CD4-positive, CD25-positive, alpha-beta regulatory T cell (primary cell): ENCODE measurements at regions not wholly inside any gene's neighbourhood (a gene's known extent, or its start where the extent isn't known, plus 50 kb on each side); places are given as distances from the start of the nearest gene placed in this dataset.

Experiments used
- ATAC-seq, 2 donors: fragments of 150-1000 bp; cut with Tn5 transposase; one replicate each; pipeline ENCODE4 v1.10.0; 2021; ENCODE audit warnings: low read depth in 2 of 2, moderate number of reproducible peaks in 2 of 2, moderate library complexity in 1 of 2
- DNase-seq, 3 donors: peaks; one replicate each; pipeline versions ENCODE4 v3.0.0 to v3.0.0-alpha.2; 2012 to 2022; ENCODE audit warnings: mixed read lengths in 1 of 3
- H3K27ac ChIP-seq: one replicate; pipeline ENCODE4 v1.7.0; 2013; ENCODE audit warnings: mild to moderate bottlenecking, low read length; ENCODE audit not compliant: insufficient read depth, poor library complexity, severe bottlenecking
- H3K27me3 ChIP-seq: one replicate; pipeline ENCODE4 v1.7.0; 2013; ENCODE audit warnings: low read length; ENCODE audit not compliant: control insufficient read depth, insufficient read depth
- H3K36me3 ChIP-seq: one replicate; pipeline ENCODE4 v1.7.0; 2013; ENCODE audit warnings: mild to moderate bottlenecking, low read length, moderate library complexity; ENCODE audit not compliant: control insufficient read depth, insufficient read depth
- H3K4me1 ChIP-seq: 2 replicates; pipeline ENCODE4 v1.7.0; 2013; ENCODE audit warnings: mild to moderate bottlenecking, low read length; ENCODE audit not compliant: insufficient read depth, control insufficient read depth, poor library complexity, severe bottlenecking
- H3K4me3 ChIP-seq: one replicate; pipeline ENCODE4 v1.7.0; 2013; ENCODE audit warnings: low read depth, mild to moderate bottlenecking, low read length, moderate library complexity
- H3K9me3 ChIP-seq, 2 experiments: 1 replicate in 1 of 2; 2 replicates in 1 of 2; pipeline ENCODE4 v1.7.0; 2013; ENCODE audit warnings: low read length in 2 of 2, mild to moderate bottlenecking in 1 of 2, moderate library complexity in 1 of 2; ENCODE audit not compliant: control insufficient read depth in 2 of 2
- H3K27ac Mint-ChIP-seq, 3 donors: one replicate each; pipeline ENCODE4 v1.8.0; 2020 to 2022; ENCODE audit warnings: mild to moderate bottlenecking in 3 of 3, mixed read lengths in 3 of 3, moderate library complexity in 2 of 3
- H3K27me3 Mint-ChIP-seq: one replicate; pipeline ENCODE4 v1.8.0; 2022; ENCODE audit warnings: mild to moderate bottlenecking, mixed read lengths
- H3K36me3 Mint-ChIP-seq: one replicate; pipeline ENCODE4 v1.8.0; 2020; ENCODE audit warnings: mixed read lengths
- H3K4me1 Mint-ChIP-seq, 4 donors: one replicate each; pipeline ENCODE4 v1.8.0; 2020 to 2022; ENCODE audit warnings: mixed read lengths in 4 of 4, mild to moderate bottlenecking in 1 of 4
- H3K4me3 Mint-ChIP-seq, 4 donors: one replicate each; pipeline ENCODE4 v1.8.0; 2020 to 2022; ENCODE audit warnings: mild to moderate bottlenecking in 4 of 4, mixed read lengths in 4 of 4, moderate library complexity in 3 of 4
- H3K9me3 Mint-ChIP-seq, 7 donors: one replicate each; pipeline ENCODE4 v1.8.0; 2020 to 2022; ENCODE audit warnings: mixed read lengths in 7 of 7, mild to moderate bottlenecking in 3 of 7, moderate library complexity in 2 of 7

DNA sequence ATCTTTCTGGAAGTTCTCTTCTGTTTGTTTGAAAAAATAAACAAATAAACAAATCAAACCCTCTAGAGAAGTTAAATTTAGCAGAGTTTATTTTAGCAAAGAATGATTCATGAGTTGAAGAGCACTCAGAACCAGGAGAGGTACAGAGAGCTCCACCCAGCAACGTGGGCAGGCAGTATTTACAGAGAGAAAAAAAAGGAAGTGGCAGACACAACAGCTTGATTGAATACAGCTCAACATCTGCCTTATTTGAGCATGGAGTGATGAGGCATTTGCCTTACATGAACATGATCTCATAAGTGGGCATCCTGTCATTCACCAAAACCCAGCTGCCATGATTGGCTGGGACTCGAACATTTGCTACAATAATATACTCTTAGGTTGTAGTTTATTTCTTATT lies 381.6 kb upstream of the ADAMTS16 start:
- no peak overlapping the region for H3K27ac ChIP-seq
- H3K4me3 Mint-ChIP-seq = no peak overlapping the region
- H3K9me3 ChIP-seq = peaks cover 0 to 4% of the 10 kb centered on the region in 2 experiments
- H3K9me3 Mint-ChIP-seq = peaks cover 0 to 10% (median 7%) of the 10 kb centered on the region in 7 donors
- H3K27me3 Mint-ChIP-seq = no peaks in the 10 kb centered on the region
- H3K4me1 ChIP-seq = no peaks in the 10 kb centered on the region
- H3K27me3 ChIP-seq = no peaks in the 10 kb centered on the region
- no peak for ATAC-seq
- H3K36me3 ChIP-seq = no peaks in the 10 kb centered on the region
- no peaks in the 10 kb centered on the region for H3K4me1 Mint-ChIP-seq
- no peaks in the 10 kb centered on the region for H3K36me3 Mint-ChIP-seq
- DNase-seq = no peak
- no peak overlapping the region for H3K27ac Mint-ChIP-seq
- H3K4me3 ChIP-seq = no peak overlapping the region

DNA sequence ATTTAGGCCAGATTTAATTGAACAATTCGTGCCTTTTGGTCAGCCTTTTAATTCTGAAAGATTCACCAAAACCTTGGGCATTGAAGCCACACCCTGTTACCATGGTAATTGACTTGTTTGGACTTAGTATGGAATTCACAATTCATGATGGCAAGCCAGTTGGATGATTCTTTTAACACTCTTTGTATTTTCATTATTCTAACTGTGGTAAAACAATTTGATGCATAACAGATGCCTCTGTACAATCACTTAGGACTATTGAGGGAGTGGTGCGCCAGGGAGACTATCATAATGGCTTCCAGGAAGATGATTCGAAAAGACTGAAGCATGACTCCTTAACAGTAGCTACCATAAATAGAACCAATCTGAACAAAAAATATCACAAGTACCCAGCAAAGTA lies 381.1 kb upstream of the ADAMTS16 start:
- no peaks in the 10 kb centered on the region for H3K27me3 Mint-ChIP-seq
- Histone ChIP-seq H3K27me3 (no peaks in the 10 kb centered on the region), H3K4me3 (no peak overlapping the region), H3K36me3 (no peaks in the 10 kb centered on the region), H3K4me1 (no peaks in the 10 kb centered on the region), H3K9me3 (peaks cover 0 to 4% of the 10 kb centered on the region in 2 experiments), H3K27ac (no peak overlapping the region)
- peaks cover 0 to 10% (median 7%) of the 10 kb centered on the region in 7 donors for H3K9me3 Mint-ChIP-seq
- no peaks in the 10 kb centered on the region for H3K36me3 Mint-ChIP-seq
- no peak overlapping the region for H3K4me3 Mint-ChIP-seq
- ATAC-seq (no peak), DNase-seq (no peak)
- no peaks in the 10 kb centered on the region for H3K4me1 Mint-ChIP-seq
- H3K27ac Mint-ChIP-seq = no peak overlapping the region

DNA sequence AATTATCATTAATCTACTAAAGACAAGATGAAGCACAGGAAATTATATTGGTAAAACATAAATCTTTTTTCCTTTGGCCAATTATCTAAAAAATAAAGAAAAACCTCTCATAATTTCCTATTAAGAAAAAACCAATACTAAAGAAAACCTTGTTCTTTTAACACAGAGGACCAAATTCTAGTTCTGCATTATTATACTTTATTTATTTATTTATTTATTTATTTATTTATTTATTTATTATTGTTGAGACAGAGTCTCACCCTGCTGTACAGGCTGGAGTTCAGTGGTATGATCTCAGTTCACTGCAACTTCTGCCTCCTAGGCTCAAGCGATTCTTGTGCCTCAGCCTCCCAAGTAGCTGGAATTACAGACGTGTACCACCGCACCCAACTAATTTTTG lies 377.8 kb upstream of the ADAMTS16 start:
- H3K9me3 ChIP-seq = peaks cover 0 to 10% of the 10 kb centered on the region in 2 experiments
- H3K4me1 ChIP-seq = no peaks in the 10 kb centered on the region
- no peaks in the 10 kb centered on the region for H3K36me3 Mint-ChIP-seq
- H3K4me3 Mint-ChIP-seq = no peak overlapping the region
- no peaks in the 10 kb centered on the region for H3K27me3 Mint-ChIP-seq
- no peaks in the 10 kb centered on the region for H3K4me1 Mint-ChIP-seq
- H3K9me3 Mint-ChIP-seq = peaks cover 2 to 15% (median 8%) of the 10 kb centered on the region in 7 donors
- H3K36me3 ChIP-seq = no peaks in the 10 kb centered on the region
- ATAC-seq = no peak
- H3K4me3 ChIP-seq = no peak overlapping the region
- H3K27me3 ChIP-seq = no peaks in the 10 kb centered on the region
- H3K27ac ChIP-seq = no peak overlapping the region
- no peak overlapping the region for H3K27ac Mint-ChIP-seq
- no peak for DNase-seq

DNA sequence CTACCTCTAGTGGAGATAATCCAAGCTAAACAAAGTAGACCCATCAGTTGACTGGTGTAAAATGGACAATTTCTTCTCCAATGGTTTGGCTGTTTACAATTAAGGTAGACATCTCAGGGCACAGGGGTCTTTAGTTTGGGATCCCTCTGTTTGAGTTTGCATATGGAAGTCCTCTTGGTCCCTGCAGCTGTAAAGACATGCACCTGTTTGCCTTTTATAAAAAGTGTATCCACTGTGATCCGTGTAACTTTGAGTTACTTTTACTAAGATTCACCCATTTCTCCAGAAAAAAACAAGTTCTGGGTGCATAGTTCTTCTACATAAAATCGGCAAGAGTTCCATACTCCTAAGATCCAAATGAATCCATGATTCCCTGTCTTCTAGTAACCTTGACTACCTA lies 374.7 kb upstream of the ADAMTS16 start:
- Histone ChIP-seq H3K27ac (no peak overlapping the region), H3K4me1 (no peaks in the 10 kb centered on the region), H3K36me3 (no peaks in the 10 kb centered on the region), H3K4me3 (no peak overlapping the region), H3K27me3 (no peaks in the 10 kb centered on the region), H3K9me3 (peaks cover 3 to 12% of the 10 kb centered on the region in 2 experiments)
- no peak overlapping the region for H3K27ac Mint-ChIP-seq
- H3K36me3 Mint-ChIP-seq = no peaks in the 10 kb centered on the region
- H3K9me3 Mint-ChIP-seq = peaks cover 2 to 26% (median 12%) of the 10 kb centered on the region in 7 donors
- ATAC-seq (no peak), DNase-seq (no peak)
- no peaks in the 10 kb centered on the region for H3K27me3 Mint-ChIP-seq
- no peaks in the 10 kb centered on the region for H3K4me1 Mint-ChIP-seq
- H3K4me3 Mint-ChIP-seq = no peak overlapping the region

DNA sequence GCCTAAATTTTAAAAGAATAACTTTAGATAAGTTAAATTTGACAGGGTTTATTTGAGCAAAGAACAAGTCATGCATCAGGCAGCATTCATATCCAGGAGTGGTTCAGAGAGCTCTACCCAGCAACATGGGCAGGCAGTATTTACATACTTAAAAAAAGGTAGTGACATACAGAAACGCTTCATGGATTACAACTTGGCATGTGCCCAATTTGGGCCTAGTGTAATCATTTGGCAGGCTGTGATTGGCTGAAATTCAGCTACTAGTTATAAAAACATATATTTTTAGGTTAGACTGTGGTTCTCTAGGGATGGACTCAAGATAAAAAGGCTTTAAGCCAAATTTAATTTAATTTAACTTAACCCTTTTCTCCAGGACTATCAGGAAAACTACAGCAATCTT lies 374.0 kb upstream of the ADAMTS16 start:
- no peak for DNase-seq
- Histone ChIP-seq H3K9me3 (peaks cover 3 to 12% of the 10 kb centered on the region in 2 experiments), H3K4me1 (no peaks in the 10 kb centered on the region), H3K4me3 (no peak overlapping the region), H3K27ac (no peak overlapping the region), H3K27me3 (no peaks in the 10 kb centered on the region), H3K36me3 (no peaks in the 10 kb centered on the region)
- H3K4me3 Mint-ChIP-seq = no peak overlapping the region
- ATAC-seq = no peak
- H3K4me1 Mint-ChIP-seq = no peaks in the 10 kb centered on the region
- no peak overlapping the region for H3K27ac Mint-ChIP-seq
- no peaks in the 10 kb centered on the region for H3K27me3 Mint-ChIP-seq
- peaks cover 2 to 26% (median 11%) of the 10 kb centered on the region in 7 donors for H3K9me3 Mint-ChIP-seq
- no peaks in the 10 kb centered on the region for H3K36me3 Mint-ChIP-seq

DNA sequence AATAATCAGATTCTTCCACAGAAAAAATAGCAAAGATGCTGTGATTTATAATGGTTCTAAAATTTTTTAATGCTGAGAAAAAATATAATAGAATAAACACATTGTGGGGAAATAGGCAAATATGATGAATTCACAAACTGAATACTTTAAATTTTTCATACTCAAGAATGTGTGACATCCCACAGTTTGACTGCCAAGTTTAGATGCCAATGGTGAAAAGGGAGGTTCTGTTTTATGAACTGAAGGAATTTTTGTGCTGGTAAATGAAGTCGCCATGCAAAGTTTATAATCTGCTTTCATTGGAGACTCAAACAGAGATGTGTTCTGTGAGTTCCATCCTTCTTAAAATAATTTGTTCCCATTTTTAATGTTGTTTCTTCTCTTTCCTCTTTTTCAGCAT lies 367.5 kb upstream of the ADAMTS16 start:
- Histone ChIP-seq H3K4me1 (no peaks in the 10 kb centered on the region), H3K4me3 (no peak overlapping the region), H3K27ac (no peak overlapping the region), H3K9me3 (peaks cover 3 to 7% of the 10 kb centered on the region in 2 experiments), H3K27me3 (no peaks in the 10 kb centered on the region), H3K36me3 (no peaks in the 10 kb centered on the region)
- Mint-ChIP-seq H3K9me3 (peaks cover 4 to 26% (median 8%) of the 10 kb centered on the region in 7 donors), H3K27ac (no peak overlapping the region), H3K4me3 (no peak overlapping the region), H3K36me3 (peaks cover 4% of the 10 kb centered on the region), H3K4me1 (no peaks in the 10 kb centered on the region), H3K27me3 (no peaks in the 10 kb centered on the region)
- no peak for DNase-seq
- no peak for ATAC-seq

DNA sequence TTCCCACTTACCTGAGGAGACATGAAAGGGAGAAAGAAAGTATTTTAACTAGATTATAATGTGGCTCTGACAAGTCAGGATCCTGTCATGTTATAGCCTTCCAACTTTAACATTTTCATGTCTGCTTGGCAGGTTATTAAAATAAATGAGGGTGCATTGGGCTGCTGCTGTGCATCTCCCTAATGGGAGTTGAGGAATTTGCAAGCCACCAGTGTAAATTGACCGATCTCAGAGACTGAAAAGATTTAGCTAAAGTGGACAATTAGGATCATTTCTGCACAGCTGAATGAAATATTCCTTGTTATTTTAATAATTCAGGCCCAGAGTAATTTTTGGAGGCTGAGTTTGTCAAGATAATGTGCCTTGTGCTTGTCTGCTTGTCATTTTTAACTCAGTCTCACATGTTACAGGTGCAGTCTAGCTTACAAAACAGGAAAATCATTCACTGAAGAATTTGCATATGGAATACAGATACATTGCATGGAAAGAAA lies 366.3 kb upstream of the ADAMTS16 start:
- Histone ChIP-seq H3K9me3 (peaks cover under 1 to 3% of the 10 kb centered on the region in 2 experiments), H3K27ac (no peak overlapping the region), H3K4me1 (no peaks in the 10 kb centered on the region), H3K27me3 (no peaks in the 10 kb centered on the region), H3K36me3 (no peaks in the 10 kb centered on the region), H3K4me3 (no peak overlapping the region)
- no peak overlapping the region for H3K27ac Mint-ChIP-seq
- DNase-seq (no peak), ATAC-seq (no peak)
- H3K27me3 Mint-ChIP-seq = no peaks in the 10 kb centered on the region
- no peak overlapping the region for H3K4me3 Mint-ChIP-seq
- H3K4me1 Mint-ChIP-seq = no peaks in the 10 kb centered on the region
- H3K36me3 Mint-ChIP-seq = peaks cover 4% of the 10 kb centered on the region
- H3K9me3 Mint-ChIP-seq = peaks cover 4 to 24% (median 8%) of the 10 kb centered on the region in 7 donors

DNA sequence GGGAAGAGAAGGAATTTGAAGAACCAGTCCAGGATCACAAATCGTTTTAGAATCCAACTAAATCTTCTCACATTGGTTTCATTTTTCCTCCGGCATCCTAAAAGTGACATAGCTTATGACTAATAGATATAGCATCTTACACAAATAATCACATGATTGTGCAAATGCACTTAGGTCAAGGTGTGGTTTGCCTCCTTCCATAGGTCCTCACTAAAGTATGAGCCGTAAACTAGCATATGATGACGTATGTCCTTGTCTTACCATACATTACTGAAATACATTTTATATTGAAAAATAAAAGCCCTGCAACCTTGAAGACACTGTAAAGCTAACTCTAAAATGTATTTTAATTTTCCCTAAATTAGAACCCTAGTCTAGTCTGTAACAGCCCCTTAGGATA lies 362.7 kb upstream of the ADAMTS16 start:
- Histone ChIP-seq H3K36me3 (no peaks in the 10 kb centered on the region), H3K27me3 (no peaks in the 10 kb centered on the region), H3K27ac (no peak overlapping the region), H3K4me3 (no peak overlapping the region), H3K4me1 (no peaks in the 10 kb centered on the region), H3K9me3 (no peaks in the 10 kb centered on the region)
- H3K4me1 Mint-ChIP-seq = no peaks in the 10 kb centered on the region
- H3K36me3 Mint-ChIP-seq = peaks cover 4% of the 10 kb centered on the region
- H3K27ac Mint-ChIP-seq = no peak overlapping the region
- H3K4me3 Mint-ChIP-seq = no peak overlapping the region
- DNase-seq = no peak
- no peak for ATAC-seq
- no peaks in the 10 kb centered on the region for H3K27me3 Mint-ChIP-seq
- peaks cover 0 to 20% (median 11%) of the 10 kb centered on the region in 7 donors for H3K9me3 Mint-ChIP-seq
